CD1c-positive myeloid dendritic cell (primary cell): ENCODE measurements at regions not wholly inside any gene's neighbourhood (a gene's known extent, or its start where the extent isn't known, plus 50 kb on each side); places are given as distances from the start of the nearest gene placed in this dataset.

Source experiments
- DNase-seq: peaks from one replicate; pipeline ENCODE4 v3.0.0-alpha.2; 2016; ENCODE audit errors: extremely low spot score

GRCh38 chr1:9419369-9420041, 119.8 kb upstream of the SLC25A33 start:
- DNase-seq: no peak

GRCh38 chr1:9420835-9421532, 118.3 kb upstream of the SLC25A33 start:
- DNase-seq: no peak

- DNase-seq: no peak
These were observed 117.8 kb upstream of the SLC25A33 start for GRCh38 chr1:9421533-9421873.

- DNase-seq: no peak
These were observed 116.9 kb upstream of the SLC25A33 start for GRCh38 chr1:9422321-9422720.

- DNase-seq: no peak
These were observed 116.3 kb upstream of the SLC25A33 start for GRCh38 chr1:9422911-9423505.

- DNase-seq: no peak
These were observed 115.0 kb upstream of the SLC25A33 start for GRCh38 chr1:9424261-9424660.

GRCh38 chr1:9425859-9426258, 113.4 kb upstream of the SLC25A33 start:
- DNase-seq: no peak

GRCh38 chr1:9426291-9426711, 113.0 kb upstream of the SLC25A33 start:
- peak; percentile 69 for DNase-seq

GRCh38 chr1:9427388-9427787, 111.9 kb upstream of the SLC25A33 start:
- no peak for DNase-seq

- DNase-seq: peak; percentile 100
These were observed 110.5 kb upstream of the SLC25A33 start for GRCh38 chr1:9428601-9429341.

GRCh38 chr1:9429342-9429711, 109.9 kb upstream of the SLC25A33 start:
- DNase-seq: no peak

GRCh38 chr1:9434247-9435152, 104.8 kb upstream of the SLC25A33 start:
- no peak for DNase-seq

GRCh38 chr1:9435153-9435636, 104.1 kb upstream of the SLC25A33 start:
- DNase-seq: no peak

GRCh38 chr1:9435854-9436640, 103.2 kb upstream of the SLC25A33 start:
- DNase-seq: no peak

- DNase-seq: no peak
These were observed 101.3 kb upstream of the SLC25A33 start for GRCh38 chr1:9437961-9438430.

GRCh38 chr1:9438431-9439073, 100.7 kb upstream of the SLC25A33 start:
- DNase-seq: peak; percentile 21

GRCh38 chr1:9439074-9439761, 100.0 kb upstream of the SLC25A33 start:
- DNase-seq: peak; percentile 38

GRCh38 chr1:9440261-9440660, 99.0 kb upstream of the SLC25A33 start:
- no peak for DNase-seq

GRCh38 chr1:9440763-9441194, 98.5 kb upstream of the SLC25A33 start:
- no peak for DNase-seq
